ENCODE measurements at regions not wholly inside any gene's neighbourhood (a gene's known extent, or its start where the extent isn't known, plus 50 kb on each side); places are given as distances from the start of the nearest gene placed in this dataset.

DNA sequence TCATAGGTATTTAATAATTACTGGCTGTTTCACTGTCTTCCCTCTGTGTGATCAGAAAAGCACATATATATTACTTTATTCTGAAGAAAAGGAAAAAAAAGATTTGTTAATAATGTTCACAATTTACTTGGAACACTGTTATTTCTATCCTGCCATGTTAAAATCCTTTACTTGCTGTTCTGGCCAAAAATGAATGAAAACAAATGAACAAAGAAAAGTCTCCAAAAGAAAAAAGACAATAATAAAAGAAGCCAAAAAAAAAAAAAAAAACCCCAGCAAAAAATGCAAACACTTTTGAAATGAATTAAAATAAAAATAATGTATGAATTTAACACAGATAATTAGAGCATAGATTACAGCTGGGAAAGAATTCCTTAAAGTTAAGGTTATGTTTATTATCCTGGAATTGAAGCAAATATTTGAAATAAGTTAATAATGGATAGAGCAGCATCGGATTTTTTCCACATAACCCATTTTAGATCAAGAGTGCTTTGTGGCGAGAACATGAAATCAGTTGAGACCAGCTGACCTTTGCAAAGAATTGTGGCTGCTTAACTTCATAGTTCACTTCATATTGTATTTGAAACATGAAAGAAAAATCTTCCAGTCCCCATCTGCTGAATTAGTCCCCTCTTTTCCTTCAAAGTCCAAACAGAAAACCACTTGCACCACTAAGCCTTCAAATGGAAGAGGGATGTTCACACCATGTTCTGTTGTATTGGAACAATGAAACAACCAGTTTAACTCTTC is 444.8 kb downstream of the ADAMTS20 start:
- WGBS, result 78% methylated on average over 2 of the region's 2 CpGs
- intact Hi-C loops (cut with DNase I), result no loop called here
- H3K9me3 ChIP-seq, result no peaks in the 10 kb centered on the region
- TF ChIP-seq POLR2AphosphoS5 (IDR thresholded peaks at IDR 0.05) (no peak), POLR2A (IDR thresholded peaks at IDR 0.05) (no peak)
- TF ChIP-seq, protein P1, sequence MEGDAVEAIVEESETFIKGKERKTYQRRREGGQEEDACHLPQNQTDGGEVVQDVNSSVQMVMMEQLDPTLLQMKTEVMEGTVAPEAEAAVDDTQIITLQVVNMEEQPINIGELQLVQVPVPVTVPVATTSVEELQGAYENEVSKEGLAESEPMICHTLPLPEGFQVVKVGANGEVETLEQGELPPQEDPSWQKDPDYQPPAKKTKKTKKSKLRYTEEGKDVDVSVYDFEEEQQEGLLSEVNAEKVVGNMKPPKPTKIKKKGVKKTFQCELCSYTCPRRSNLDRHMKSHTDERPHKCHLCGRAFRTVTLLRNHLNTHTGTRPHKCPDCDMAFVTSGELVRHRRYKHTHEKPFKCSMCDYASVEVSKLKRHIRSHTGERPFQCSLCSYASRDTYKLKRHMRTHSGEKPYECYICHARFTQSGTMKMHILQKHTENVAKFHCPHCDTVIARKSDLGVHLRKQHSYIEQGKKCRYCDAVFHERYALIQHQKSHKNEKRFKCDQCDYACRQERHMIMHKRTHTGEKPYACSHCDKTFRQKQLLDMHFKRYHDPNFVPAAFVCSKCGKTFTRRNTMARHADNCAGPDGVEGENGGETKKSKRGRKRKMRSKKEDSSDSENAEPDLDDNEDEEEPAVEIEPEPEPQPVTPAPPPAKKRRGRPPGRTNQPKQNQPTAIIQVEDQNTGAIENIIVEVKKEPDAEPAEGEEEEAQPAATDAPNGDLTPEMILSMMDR (IDR thresholded peaks at IDR 0.05), result no peak
- no peak for DNase-seq (ENCODE audit: low spot score)
- H3K36me3 ChIP-seq, result no peaks in the 10 kb centered on the region
- no peak overlapping the region for H3K4me3 ChIP-seq
- no peak overlapping the region for H3K27ac ChIP-seq
- H3K4me1 ChIP-seq (replicated peaks), result no peaks in the 10 kb centered on the region
- H3K27me3 ChIP-seq (replicated peaks; ENCODE audit: insufficient read depth), result no peaks in the 10 kb centered on the region

DNA sequence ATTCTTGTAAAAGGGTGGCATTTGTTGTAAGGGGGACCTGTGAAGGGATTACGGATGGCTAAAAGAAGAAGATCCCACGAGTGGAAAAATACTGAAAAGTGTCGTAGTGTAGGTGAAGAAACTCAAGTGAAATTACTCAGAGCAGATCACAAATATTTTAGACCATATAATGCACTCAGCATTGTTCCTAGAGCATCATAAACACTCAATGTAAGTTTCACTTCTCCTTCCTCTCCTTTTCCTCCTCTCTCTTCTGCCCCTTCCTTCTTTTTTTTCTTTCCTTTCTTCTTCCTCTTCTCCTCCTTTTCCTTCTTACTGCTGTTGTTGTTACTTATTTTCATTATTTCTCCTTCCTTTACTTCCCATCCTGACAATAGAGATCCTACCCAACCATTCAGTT is 445.6 kb downstream of the ADAMTS20 start:
- 72% methylated on average over 3 of the region's 3 CpGs for WGBS
- TF ChIP-seq POLR2AphosphoS5 (IDR thresholded peaks at IDR 0.05), result no peak
- TF ChIP-seq, protein P1 (IDR thresholded peaks at IDR 0.05), result no peak
- no peak for TF ChIP-seq POLR2A (IDR thresholded peaks at IDR 0.05)
- H3K27me3 ChIP-seq (replicated peaks; ENCODE audit: insufficient read depth), result no peaks in the 10 kb centered on the region
- H3K36me3 ChIP-seq, result no peaks in the 10 kb centered on the region
- intact Hi-C loops (cut with DNase I), result no loop called here
- no peaks in the 10 kb centered on the region for H3K9me3 ChIP-seq
- no peak overlapping the region for H3K4me3 ChIP-seq
- no peaks in the 10 kb centered on the region for H3K4me1 ChIP-seq (replicated peaks)
- H3K27ac ChIP-seq, result no peak overlapping the region
- no peak for DNase-seq (ENCODE audit: low spot score)

- Histone ChIP-seq H3K9me3 (no peaks in the 10 kb centered on the region), H3K4me3 (no peak overlapping the region), H3K27me3 (replicated peaks; ENCODE audit: insufficient read depth) (no peaks in the 10 kb centered on the region), H3K4me1 (replicated peaks) (no peaks in the 10 kb centered on the region), H3K36me3 (no peaks in the 10 kb centered on the region), H3K27ac (no peak overlapping the region)
- intact Hi-C loops (cut with DNase I), result no loop called here
- WGBS, result 46% methylated on average over 6 of the region's 6 CpGs
- DNase-seq (ENCODE audit: low spot score), result no peak
- TF ChIP-seq POLR2A (IDR thresholded peaks at IDR 0.05) (no peak), POLR2AphosphoS5 (IDR thresholded peaks at IDR 0.05) (no peak)
- TF ChIP-seq, protein P1 (IDR thresholded peaks at IDR 0.05), result no peak
Observed at GRCh38 chr12:43105426-43105981, 446.5 kb downstream of the ADAMTS20 start.

DNA sequence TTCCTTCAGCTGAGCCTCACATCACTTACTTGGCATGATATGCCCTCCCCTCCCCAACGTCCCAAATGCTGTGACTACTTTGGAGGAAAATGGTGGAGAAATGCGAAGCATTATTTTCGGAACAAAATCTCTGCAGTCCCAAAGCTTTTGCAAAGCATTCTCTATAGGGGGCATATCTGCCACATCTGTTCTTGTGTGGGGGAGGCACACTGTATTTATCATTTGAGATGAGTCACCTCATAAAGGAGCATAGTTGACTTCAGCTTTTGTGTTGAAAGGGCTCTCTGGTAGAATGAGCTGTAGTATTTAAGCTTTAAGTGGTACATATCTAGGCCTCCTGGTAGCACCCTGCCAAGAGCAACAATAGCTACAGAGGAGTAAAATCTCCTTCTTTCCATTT is 447.5 kb downstream of the ADAMTS20 start:
- intact Hi-C loops (cut with DNase I), result no loop called here
- H3K4me3 ChIP-seq, result no peak overlapping the region
- H3K27me3 ChIP-seq (replicated peaks; ENCODE audit: insufficient read depth), result no peaks in the 10 kb centered on the region
- TF ChIP-seq POLR2A (IDR thresholded peaks at IDR 0.05), result no peak
- TF ChIP-seq, protein P1 (IDR thresholded peaks at IDR 0.05), result no peak
- no peak for TF ChIP-seq POLR2AphosphoS5 (IDR thresholded peaks at IDR 0.05)
- 93% methylated on average over 3 of the region's 3 CpGs for WGBS
- H3K4me1 ChIP-seq (replicated peaks), result no peaks in the 10 kb centered on the region
- no peak overlapping the region for H3K27ac ChIP-seq
- no peaks in the 10 kb centered on the region for H3K36me3 ChIP-seq
- DNase-seq (ENCODE audit: low spot score), result no peak
- no peaks in the 10 kb centered on the region for H3K9me3 ChIP-seq

DNA sequence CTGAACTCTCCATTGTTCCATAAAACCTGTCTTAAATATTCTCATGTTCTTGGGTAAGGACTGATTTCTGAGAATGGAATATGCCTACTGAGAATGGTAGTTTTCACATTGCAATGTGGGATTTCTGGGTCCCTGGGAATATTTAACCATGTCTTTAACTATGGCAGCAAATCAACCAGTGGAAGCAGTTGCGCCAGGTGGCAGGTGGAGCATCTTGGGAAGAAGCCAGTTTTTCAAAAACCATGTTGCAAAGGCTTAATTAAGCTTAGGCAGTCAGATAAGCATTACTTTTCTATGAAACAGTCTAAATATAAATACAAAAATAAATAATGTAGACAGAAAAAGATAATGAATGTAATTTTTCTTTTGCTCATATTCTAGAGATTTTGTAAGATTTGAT is 448.1 kb downstream of the ADAMTS20 start:
- no peaks in the 10 kb centered on the region for H3K9me3 ChIP-seq
- no peaks in the 10 kb centered on the region for H3K4me1 ChIP-seq (replicated peaks)
- intact Hi-C loops (cut with DNase I), result no loop called here
- H3K4me3 ChIP-seq, result no peak overlapping the region
- TF ChIP-seq POLR2AphosphoS5 (IDR thresholded peaks at IDR 0.05) (no peak), POLR2A (IDR thresholded peaks at IDR 0.05) (no peak)
- TF ChIP-seq, protein P1 (IDR thresholded peaks at IDR 0.05), result no peak
- DNase-seq (ENCODE audit: low spot score), result no peak
- WGBS, result 81% methylated on average over 1 of the region's 1 CpG
- no peak overlapping the region for H3K27ac ChIP-seq
- H3K36me3 ChIP-seq, result no peaks in the 10 kb centered on the region
- no peaks in the 10 kb centered on the region for H3K27me3 ChIP-seq (replicated peaks; ENCODE audit: insufficient read depth)

Measured in prostate gland (tissue), 2 donors.